ENCODE measurements at regions not wholly inside any gene's neighbourhood (a gene's known extent, or its start where the extent isn't known, plus 50 kb on each side); places are given as distances from the start of the nearest gene placed in this dataset.
A peak's percentile ranks its signal among the peaks of the same experiment; 100 is the strongest.

DNA sequence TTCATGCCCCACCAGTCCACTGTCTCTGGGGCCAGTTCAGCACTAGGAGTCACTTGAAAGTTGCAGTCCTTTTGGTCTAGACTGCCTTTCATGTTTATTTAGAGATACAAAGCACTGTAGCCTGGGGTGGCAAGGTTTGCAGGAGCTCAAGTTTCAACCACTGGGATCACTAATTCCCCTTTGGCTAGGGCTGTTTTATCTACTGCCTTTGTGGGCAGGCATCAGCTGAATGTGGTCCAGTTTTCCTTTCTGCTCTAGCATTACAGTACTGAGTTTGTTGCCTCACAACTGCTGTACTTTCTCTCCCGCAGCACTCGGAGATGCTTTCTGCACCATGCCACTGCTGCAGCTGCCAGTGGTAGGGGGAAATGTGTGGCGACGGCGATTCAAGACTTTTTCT is 222.3 kb upstream of the HDX start:
- Histone ChIP-seq H3K36me3 (no peaks in the 10 kb centered on the region), H3K4me3 (no peak overlapping the region), H3K27me3 (no peaks in the 10 kb centered on the region), H3K9me3 (no peaks in the 10 kb centered on the region), H3K4me1 (no peaks in the 10 kb centered on the region), H3K27ac (no peak overlapping the region)
- no peak for ATAC-seq
- WGBS, 2 donors (ENCODE audit: low coverage in 1 of 2), result 69 to 80% methylated on average over 1 to 5 of the region's 5 CpGs
- TF ChIP-seq POLR2AphosphoS5 (IDR thresholded peaks at IDR 0.05) (no peak), POLR2A (IDR thresholded peaks at IDR 0.05) (no peak), EP300 (IDR thresholded peaks at IDR 0.05) (no peak)
- TF ChIP-seq, protein P1, sequence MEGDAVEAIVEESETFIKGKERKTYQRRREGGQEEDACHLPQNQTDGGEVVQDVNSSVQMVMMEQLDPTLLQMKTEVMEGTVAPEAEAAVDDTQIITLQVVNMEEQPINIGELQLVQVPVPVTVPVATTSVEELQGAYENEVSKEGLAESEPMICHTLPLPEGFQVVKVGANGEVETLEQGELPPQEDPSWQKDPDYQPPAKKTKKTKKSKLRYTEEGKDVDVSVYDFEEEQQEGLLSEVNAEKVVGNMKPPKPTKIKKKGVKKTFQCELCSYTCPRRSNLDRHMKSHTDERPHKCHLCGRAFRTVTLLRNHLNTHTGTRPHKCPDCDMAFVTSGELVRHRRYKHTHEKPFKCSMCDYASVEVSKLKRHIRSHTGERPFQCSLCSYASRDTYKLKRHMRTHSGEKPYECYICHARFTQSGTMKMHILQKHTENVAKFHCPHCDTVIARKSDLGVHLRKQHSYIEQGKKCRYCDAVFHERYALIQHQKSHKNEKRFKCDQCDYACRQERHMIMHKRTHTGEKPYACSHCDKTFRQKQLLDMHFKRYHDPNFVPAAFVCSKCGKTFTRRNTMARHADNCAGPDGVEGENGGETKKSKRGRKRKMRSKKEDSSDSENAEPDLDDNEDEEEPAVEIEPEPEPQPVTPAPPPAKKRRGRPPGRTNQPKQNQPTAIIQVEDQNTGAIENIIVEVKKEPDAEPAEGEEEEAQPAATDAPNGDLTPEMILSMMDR (IDR thresholded peaks at IDR 0.05), result no peak

DNA sequence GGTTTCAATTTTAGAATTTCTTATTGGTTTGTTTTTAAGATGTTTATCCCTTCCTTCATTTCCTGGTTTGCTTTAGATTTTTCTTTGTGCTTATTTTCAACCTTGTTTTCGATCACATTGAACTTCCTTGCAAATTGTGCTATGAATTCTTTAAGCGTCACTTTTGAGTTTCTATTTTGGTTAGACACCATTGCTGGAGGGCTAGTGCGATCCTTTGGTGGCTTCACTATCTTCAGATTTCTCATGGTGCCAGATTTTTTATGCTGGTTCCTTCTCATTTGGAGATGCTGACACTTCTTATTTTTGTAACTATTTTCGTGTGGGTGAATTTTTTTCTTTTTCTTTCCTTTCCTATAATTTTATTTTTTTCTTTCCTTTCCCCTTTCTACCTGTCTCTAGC is 227.2 kb upstream of the HDX start:
- Histone ChIP-seq H3K27ac (no peak overlapping the region), H3K27me3 (no peaks in the 10 kb centered on the region), H3K4me1 (no peaks in the 10 kb centered on the region), H3K9me3 (no peaks in the 10 kb centered on the region), H3K36me3 (no peaks in the 10 kb centered on the region), H3K4me3 (no peak overlapping the region)
- ATAC-seq, result no peak
- no peak for TF ChIP-seq EP300 (IDR thresholded peaks at IDR 0.05)
- no peak for TF ChIP-seq POLR2A (IDR thresholded peaks at IDR 0.05)
- no peak for TF ChIP-seq POLR2AphosphoS5 (IDR thresholded peaks at IDR 0.05)
- TF ChIP-seq, protein P1 (IDR thresholded peaks at IDR 0.05), result no peak
- 10 to 51% methylated on average over 1 to 4 of the region's 4 CpGs for WGBS, 2 donors (ENCODE audit: low coverage in 1 of 2)

DNA sequence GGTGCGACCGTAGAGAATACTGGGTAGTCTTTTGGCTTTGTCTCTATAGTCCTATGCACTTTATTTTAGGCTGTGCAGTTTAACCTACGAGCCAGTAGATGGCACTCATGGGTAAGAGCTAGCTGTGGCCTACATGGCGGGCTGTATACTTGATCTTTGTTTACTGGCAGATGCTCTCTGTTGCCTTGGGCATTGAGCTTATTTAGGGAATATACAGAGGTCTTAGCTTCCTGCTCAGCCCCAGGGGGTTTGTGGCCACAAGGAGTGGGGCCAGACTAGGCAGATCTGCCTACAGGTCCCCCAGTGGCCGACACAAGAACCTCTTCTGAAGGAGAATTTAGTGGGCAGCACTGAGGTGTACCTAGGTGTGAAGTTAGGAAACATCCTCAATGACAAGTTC is 227.6 kb upstream of the HDX start:
- Histone ChIP-seq H3K27me3 (no peaks in the 10 kb centered on the region), H3K4me3 (no peak overlapping the region), H3K9me3 (no peaks in the 10 kb centered on the region), H3K36me3 (no peaks in the 10 kb centered on the region), H3K27ac (no peak overlapping the region), H3K4me1 (no peaks in the 10 kb centered on the region)
- no peak for TF ChIP-seq POLR2A (IDR thresholded peaks at IDR 0.05)
- TF ChIP-seq, protein P1 (IDR thresholded peaks at IDR 0.05), result peak; percentile 47 to 77 (median 50)
- ATAC-seq, result peak; percentile 83
- 13 to 19% methylated on average over 2 to 3 of the region's 5 CpGs for WGBS, 2 donors (ENCODE audit: low coverage in 1 of 2)

DNA sequence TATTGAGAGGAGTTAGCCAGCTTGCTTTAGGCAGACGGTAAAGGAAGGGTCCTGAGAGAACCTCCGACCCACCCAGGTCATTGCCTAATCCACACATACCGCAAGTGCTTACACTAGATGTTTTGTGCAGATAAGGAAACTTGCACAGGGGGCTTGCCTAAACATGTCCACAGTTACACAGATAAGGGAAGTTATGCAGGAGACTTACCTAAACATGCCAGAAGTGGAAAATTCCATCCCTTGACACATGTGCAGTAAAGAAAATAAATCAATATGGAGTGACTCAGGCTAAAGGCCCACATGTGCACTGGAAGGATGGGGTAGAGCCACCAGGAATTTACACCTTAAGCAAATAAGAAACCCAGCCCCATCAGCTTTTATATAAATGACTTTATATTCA is 232.8 kb upstream of the HDX start:
- TF ChIP-seq, protein P1 (IDR thresholded peaks at IDR 0.05), result no peak
- TF ChIP-seq POLR2AphosphoS5 (IDR thresholded peaks at IDR 0.05) (no peak), POLR2A (IDR thresholded peaks at IDR 0.05) (no peak), EP300 (IDR thresholded peaks at IDR 0.05) (no peak)
- no peaks in the 10 kb centered on the region for H3K9me3 ChIP-seq
- no peak overlapping the region for H3K27ac ChIP-seq
- ATAC-seq, result no peak
- no peaks in the 10 kb centered on the region for H3K4me1 ChIP-seq
- no peaks in the 10 kb centered on the region for H3K27me3 ChIP-seq
- H3K36me3 ChIP-seq, result no peaks in the 10 kb centered on the region
- 35% methylated on average over 3 of the region's 3 CpGs; no CpG with 5 or more reads in 1 of the 2 donors for WGBS, 2 donors (ENCODE audit: low coverage in 1 of 2)
- H3K4me3 ChIP-seq, result no peak overlapping the region

DNA sequence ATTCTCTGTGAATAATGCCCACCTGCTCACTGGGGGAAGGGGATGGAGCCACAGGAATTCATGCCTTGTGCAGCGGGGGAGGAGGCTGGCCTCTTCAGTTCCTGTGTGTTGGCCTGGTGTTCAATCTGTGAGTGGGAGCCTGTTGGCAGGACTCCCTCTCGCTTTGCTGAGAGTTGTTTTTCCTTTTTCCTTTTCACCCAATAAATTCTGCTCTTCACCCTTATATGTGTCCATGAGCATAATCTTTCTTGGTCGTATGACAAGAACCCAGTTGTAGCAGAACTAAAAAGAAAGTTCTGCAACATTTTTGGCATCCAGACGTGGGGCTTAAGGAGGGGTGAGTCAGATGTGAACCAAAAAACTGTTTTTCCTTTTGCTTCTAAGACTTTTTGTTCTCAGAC is 235.2 kb upstream of the HDX start:
- Histone ChIP-seq H3K4me1 (no peaks in the 10 kb centered on the region), H3K4me3 (no peak overlapping the region), H3K27me3 (no peaks in the 10 kb centered on the region), H3K9me3 (no peaks in the 10 kb centered on the region), H3K36me3 (no peaks in the 10 kb centered on the region), H3K27ac (no peak overlapping the region)
- TF ChIP-seq, protein P1 (IDR thresholded peaks at IDR 0.05), result no peak
- TF ChIP-seq POLR2A (IDR thresholded peaks at IDR 0.05) (no peak), POLR2AphosphoS5 (IDR thresholded peaks at IDR 0.05) (no peak), EP300 (IDR thresholded peaks at IDR 0.05) (no peak)
- peak; percentile 34 for ATAC-seq
- WGBS, 2 donors (ENCODE audit: low coverage in 1 of 2), result 0 to 42% methylated on average over 1 to 2 of the region's 4 CpGs
